CD4-positive, alpha-beta T cell treated with Interleukin-17A for 4 hours (primary cell): ENCODE measurements at regions not wholly inside any gene's neighbourhood (a gene's known extent, or its start where the extent isn't known, plus 50 kb on each side); places are given as distances from the start of the nearest gene placed in this dataset.

Source experiments
- DNase-seq: peaks from one replicate; pipeline ENCODE4 v3.0.0-alpha.2; 2020; ENCODE audit warnings: mixed read lengths

- peak; percentile 41 for DNase-seq
These were observed 906.0 kb downstream of the VRK1 start for GRCh38 chr14:97703006-97703760.

- DNase-seq = no peak
These were observed 907.2 kb downstream of the VRK1 start for GRCh38 chr14:97704316-97704885.

GRCh38 chr14:97705107-97705506, 907.9 kb downstream of the VRK1 start:
- no peak for DNase-seq

GRCh38 chr14:97705976-97706375, 908.8 kb downstream of the VRK1 start:
- peak; percentile 32 for DNase-seq

- no peak for DNase-seq
These were observed 909.6 kb downstream of the VRK1 start for GRCh38 chr14:97706819-97707218.

- DNase-seq = peak; percentile 51
These were observed 910.4 kb downstream of the VRK1 start for GRCh38 chr14:97707603-97708002.

- DNase-seq = peak; percentile 68
These were observed 912.4 kb downstream of the VRK1 start for GRCh38 chr14:97709552-97709951.

- DNase-seq = no peak
These were observed 913.5 kb downstream of the VRK1 start for GRCh38 chr14:97710726-97711125.

GRCh38 chr14:97712471-97712870, 915.3 kb downstream of the VRK1 start:
- no peak for DNase-seq

- peak; percentile 33 for DNase-seq
These were observed 915.8 kb downstream of the VRK1 start for GRCh38 chr14:97713023-97713422.

- no peak for DNase-seq
These were observed 921.8 kb downstream of the VRK1 start for GRCh38 chr14:97718886-97719442.

- DNase-seq = peak; percentile 80
These were observed 922.7 kb downstream of the VRK1 start for GRCh38 chr14:97719931-97720330.

GRCh38 chr14:97723351-97723750, 926.2 kb downstream of the VRK1 start:
- DNase-seq = no peak

- no peak for DNase-seq
These were observed 926.6 kb downstream of the VRK1 start for GRCh38 chr14:97723819-97724218.

- peak; percentile 65 for DNase-seq
These were observed 927.1 kb downstream of the VRK1 start for GRCh38 chr14:97724265-97724731.

GRCh38 chr14:97726676-97727075, 929.5 kb downstream of the VRK1 start:
- DNase-seq = peak; percentile 28

- peak; percentile 37 for DNase-seq
These were observed 933.5 kb downstream of the VRK1 start for GRCh38 chr14:97730706-97731105.

GRCh38 chr14:97731800-97732199, 934.6 kb downstream of the VRK1 start:
- no peak for DNase-seq

- no peak for DNase-seq
These were observed 950.1 kb downstream of the VRK1 start for GRCh38 chr14:97747316-97747715.

- DNase-seq = no peak
These were observed 951.4 kb downstream of the VRK1 start for GRCh38 chr14:97748616-97749015.

- no peak for DNase-seq
These were observed 960.3 kb downstream of the VRK1 start for GRCh38 chr14:97757491-97757890.

GRCh38 chr14:97760050-97760449, 962.9 kb downstream of the VRK1 start:
- DNase-seq = no peak

- DNase-seq = peak; percentile 11
These were observed 965.2 kb downstream of the VRK1 start for GRCh38 chr14:97762386-97762785.

- no peak for DNase-seq
These were observed 974.3 kb downstream of the VRK1 start for GRCh38 chr14:97771340-97772045.
